ENCODE measurements at regions not wholly inside any gene's neighbourhood (a gene's known extent, or its start where the extent isn't known, plus 50 kb on each side); places are given as distances from the start of the nearest gene placed in this dataset.

GRCh38 chr2:194332799-194333490, 1324.1 kb upstream of the SLC39A10 start:
- no peak overlapping the region for H3K4me3 Mint-ChIP-seq
- no peak overlapping the region for H3K27ac Mint-ChIP-seq
- no peaks in the 10 kb centered on the region for H3K9me3 Mint-ChIP-seq
- CTCF ChIA-PET = no interaction called here
- no peaks in the 10 kb centered on the region for H3K27me3 Mint-ChIP-seq (ENCODE audit: low read depth)
- no peak for DNase-seq
- no peaks in the 10 kb centered on the region for H3K36me3 Mint-ChIP-seq (ENCODE audit: low read depth)
- H3K4me1 Mint-ChIP-seq (ENCODE audit: low read depth) = no peaks in the 10 kb centered on the region
- intact Hi-C loops (cut with micrococcal nuclease) = no loop called here

- intact Hi-C loops (cut with micrococcal nuclease) = no loop called here
- Mint-ChIP-seq H3K4me1 (ENCODE audit: low read depth) (no peaks in the 10 kb centered on the region), H3K9me3 (no peaks in the 10 kb centered on the region), H3K4me3 (no peak overlapping the region), H3K27me3 (ENCODE audit: low read depth) (no peaks in the 10 kb centered on the region), H3K27ac (no peak overlapping the region), H3K36me3 (ENCODE audit: low read depth) (no peaks in the 10 kb centered on the region)
- DNase-seq = no peak
- CTCF ChIA-PET = no interaction called here
Measured at GRCh38 chr2:194328456-194328855, 1328.6 kb upstream of the SLC39A10 start.

GRCh38 chr2:194327196-194327888, 1329.7 kb upstream of the SLC39A10 start:
- H3K4me3 Mint-ChIP-seq = no peak overlapping the region
- intact Hi-C loops (cut with micrococcal nuclease) = no loop called here
- H3K9me3 Mint-ChIP-seq = no peaks in the 10 kb centered on the region
- H3K27ac Mint-ChIP-seq = no peak overlapping the region
- no peak for DNase-seq
- H3K36me3 Mint-ChIP-seq (ENCODE audit: low read depth) = no peaks in the 10 kb centered on the region
- H3K4me1 Mint-ChIP-seq (ENCODE audit: low read depth) = no peaks in the 10 kb centered on the region
- H3K27me3 Mint-ChIP-seq (ENCODE audit: low read depth) = no peaks in the 10 kb centered on the region
- CTCF ChIA-PET = no interaction called here

GRCh38 chr2:194323740-194324139, 1333.3 kb upstream of the SLC39A10 start:
- intact Hi-C loops (cut with micrococcal nuclease) = no loop called here
- no peaks in the 10 kb centered on the region for H3K27me3 Mint-ChIP-seq (ENCODE audit: low read depth)
- H3K4me3 Mint-ChIP-seq = no peak overlapping the region
- no peaks in the 10 kb centered on the region for H3K4me1 Mint-ChIP-seq (ENCODE audit: low read depth)
- H3K27ac Mint-ChIP-seq = no peak overlapping the region
- DNase-seq = no peak
- no peaks in the 10 kb centered on the region for H3K36me3 Mint-ChIP-seq (ENCODE audit: low read depth)
- H3K9me3 Mint-ChIP-seq = no peaks in the 10 kb centered on the region
- CTCF ChIA-PET = no interaction called here

GRCh38 chr2:194320520-194320919, 1336.5 kb upstream of the SLC39A10 start:
- no peak for DNase-seq
- CTCF ChIA-PET = no interaction called here
- intact Hi-C loops (cut with micrococcal nuclease) = no loop called here
- Mint-ChIP-seq H3K27me3 (ENCODE audit: low read depth) (no peaks in the 10 kb centered on the region), H3K27ac (no peak overlapping the region), H3K4me1 (ENCODE audit: low read depth) (no peaks in the 10 kb centered on the region), H3K36me3 (ENCODE audit: low read depth) (no peaks in the 10 kb centered on the region), H3K4me3 (no peak overlapping the region), H3K9me3 (no peaks in the 10 kb centered on the region)

- no peaks in the 10 kb centered on the region for H3K4me1 Mint-ChIP-seq (ENCODE audit: low read depth)
- H3K9me3 Mint-ChIP-seq = no peaks in the 10 kb centered on the region
- H3K27me3 Mint-ChIP-seq (ENCODE audit: low read depth) = no peaks in the 10 kb centered on the region
- no peaks in the 10 kb centered on the region for H3K36me3 Mint-ChIP-seq (ENCODE audit: low read depth)
- H3K27ac Mint-ChIP-seq = no peak overlapping the region
- DNase-seq = no peak
- intact Hi-C loops (cut with micrococcal nuclease) = no loop called here
- H3K4me3 Mint-ChIP-seq = no peak overlapping the region
- CTCF ChIA-PET = no interaction called here
Measured at GRCh38 chr2:194319222-194319992, 1337.6 kb upstream of the SLC39A10 start.

GRCh38 chr2:194314042-194314441, 1343.0 kb upstream of the SLC39A10 start:
- intact Hi-C loops (cut with micrococcal nuclease) = no loop called here
- H3K4me3 Mint-ChIP-seq = no peak overlapping the region
- no peaks in the 10 kb centered on the region for H3K4me1 Mint-ChIP-seq (ENCODE audit: low read depth)
- H3K27me3 Mint-ChIP-seq (ENCODE audit: low read depth) = no peaks in the 10 kb centered on the region
- no peak overlapping the region for H3K27ac Mint-ChIP-seq
- DNase-seq = no peak
- CTCF ChIA-PET = no interaction called here
- no peaks in the 10 kb centered on the region for H3K9me3 Mint-ChIP-seq
- H3K36me3 Mint-ChIP-seq (ENCODE audit: low read depth) = no peaks in the 10 kb centered on the region

- H3K9me3 Mint-ChIP-seq = no peaks in the 10 kb centered on the region
- no peak overlapping the region for H3K4me3 Mint-ChIP-seq
- no peaks in the 10 kb centered on the region for H3K27me3 Mint-ChIP-seq (ENCODE audit: low read depth)
- intact Hi-C loops (cut with micrococcal nuclease) = no loop called here
- no peaks in the 10 kb centered on the region for H3K36me3 Mint-ChIP-seq (ENCODE audit: low read depth)
- H3K4me1 Mint-ChIP-seq (ENCODE audit: low read depth) = no peaks in the 10 kb centered on the region
- CTCF ChIA-PET = no interaction called here
- no peak for DNase-seq
- H3K27ac Mint-ChIP-seq = no peak overlapping the region
Measured at GRCh38 chr2:194304191-194304590, 1352.8 kb upstream of the SLC39A10 start.

GRCh38 chr2:194301946-194302345, 1355.1 kb upstream of the SLC39A10 start:
- no peak for DNase-seq
- H3K4me1 Mint-ChIP-seq (ENCODE audit: low read depth) = no peaks in the 10 kb centered on the region
- no peaks in the 10 kb centered on the region for H3K27me3 Mint-ChIP-seq (ENCODE audit: low read depth)
- no peak overlapping the region for H3K27ac Mint-ChIP-seq
- intact Hi-C loops (cut with micrococcal nuclease) = no loop called here
- H3K9me3 Mint-ChIP-seq = no peaks in the 10 kb centered on the region
- H3K4me3 Mint-ChIP-seq = no peak overlapping the region
- no peaks in the 10 kb centered on the region for H3K36me3 Mint-ChIP-seq (ENCODE audit: low read depth)
- CTCF ChIA-PET = no interaction called here

GRCh38 chr2:194294156-194294555, 1362.9 kb upstream of the SLC39A10 start:
- CTCF ChIA-PET = no interaction called here
- H3K9me3 Mint-ChIP-seq = no peaks in the 10 kb centered on the region
- intact Hi-C loops (cut with micrococcal nuclease) = no loop called here
- no peaks in the 10 kb centered on the region for H3K36me3 Mint-ChIP-seq (ENCODE audit: low read depth)
- DNase-seq = no peak
- no peak overlapping the region for H3K4me3 Mint-ChIP-seq
- H3K27me3 Mint-ChIP-seq (ENCODE audit: low read depth) = no peaks in the 10 kb centered on the region
- no peaks in the 10 kb centered on the region for H3K4me1 Mint-ChIP-seq (ENCODE audit: low read depth)
- no peak overlapping the region for H3K27ac Mint-ChIP-seq

GRCh38 chr2:194291104-194291503, 1365.9 kb upstream of the SLC39A10 start:
- intact Hi-C loops (cut with micrococcal nuclease) = no loop called here
- H3K9me3 Mint-ChIP-seq = no peaks in the 10 kb centered on the region
- CTCF ChIA-PET = no interaction called here
- H3K4me1 Mint-ChIP-seq (ENCODE audit: low read depth) = no peaks in the 10 kb centered on the region
- no peak overlapping the region for H3K4me3 Mint-ChIP-seq
- no peak overlapping the region for H3K27ac Mint-ChIP-seq
- no peaks in the 10 kb centered on the region for H3K27me3 Mint-ChIP-seq (ENCODE audit: low read depth)
- H3K36me3 Mint-ChIP-seq (ENCODE audit: low read depth) = no peaks in the 10 kb centered on the region
- no peak for DNase-seq

GRCh38 chr2:194289712-194290346, 1367.2 kb upstream of the SLC39A10 start:
- Mint-ChIP-seq H3K27ac (no peak overlapping the region), H3K9me3 (no peaks in the 10 kb centered on the region), H3K27me3 (ENCODE audit: low read depth) (no peaks in the 10 kb centered on the region), H3K4me3 (no peak overlapping the region), H3K4me1 (ENCODE audit: low read depth) (no peaks in the 10 kb centered on the region), H3K36me3 (ENCODE audit: low read depth) (no peaks in the 10 kb centered on the region)
- intact Hi-C loops (cut with micrococcal nuclease) = no loop called here
- CTCF ChIA-PET = no interaction called here
- no peak for DNase-seq

All from activated naive CD4-positive, alpha-beta T cell treated with anti-CD3 and anti-CD28 coated beads for 36 hours (primary cell).